Activated naive CD8-positive, alpha-beta T cell treated with anti-CD3 and anti-CD28 coated beads, Interleukin-2, amount 50 U/mL, for 24 hours (primary cell): ENCODE measurements at regions not wholly inside any gene's neighbourhood (a gene's known extent, or its start where the extent isn't known, plus 50 kb on each side); places are given as distances from the start of the nearest gene placed in this dataset.
"Not testable (repeated sequence)": the region's sequence is repeated elsewhere in the genome, so short reads cannot be mapped to it uniquely, and the experiment has no call there.

Source experiments
- ATAC-seq: fragments of 150-1000 bp; cut with Tn5 transposase; one replicate; pipeline ENCODE4 v1.10.0; 2021
- DNase-seq: peaks from one replicate; pipeline ENCODE4 v3.0.0; 2021
- H3K27ac Mint-ChIP-seq: one replicate; pipeline ENCODE4 v1.8.0; 2021; ENCODE audit warnings: mild to moderate bottlenecking, mixed read lengths
- H3K27me3 Mint-ChIP-seq: one replicate; pipeline ENCODE4 v1.8.0; 2021; ENCODE audit warnings: mixed read lengths
- H3K36me3 Mint-ChIP-seq: one replicate; pipeline ENCODE4 v1.8.0; 2021; ENCODE audit warnings: low read depth, mixed read lengths
- H3K4me1 Mint-ChIP-seq: one replicate; pipeline ENCODE4 v1.8.0; 2021; ENCODE audit warnings: mixed read lengths
- H3K4me3 Mint-ChIP-seq: one replicate; pipeline ENCODE4 v1.8.0; 2021; ENCODE audit warnings: mild to moderate bottlenecking, moderate library complexity, mixed read lengths
- H3K9me3 Mint-ChIP-seq: one replicate; pipeline ENCODE4 v1.8.0; 2021; ENCODE audit warnings: mixed read lengths

DNA sequence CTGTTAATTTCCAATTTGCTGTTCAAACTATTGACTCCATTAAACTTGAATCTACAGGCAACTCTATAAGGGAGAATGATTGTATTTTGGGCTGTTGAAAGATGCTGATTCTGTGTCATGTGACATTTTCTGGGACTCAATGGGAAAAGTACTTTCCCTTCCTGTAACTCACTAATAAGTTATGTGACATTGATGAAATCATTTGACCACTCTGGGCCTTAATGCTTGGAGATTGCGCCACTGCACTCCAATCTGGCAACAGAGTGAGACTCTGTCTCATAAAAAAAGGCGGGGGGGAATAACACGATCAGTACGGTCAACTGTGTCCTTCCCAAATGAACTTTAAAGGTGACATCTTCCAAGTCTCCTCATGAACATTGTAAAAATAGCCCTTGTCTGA, 215.2 kb upstream of the SGO1 start:
- ATAC-seq (no peak), DNase-seq (no peak)
- Mint-ChIP-seq H3K4me1 (no peaks in the 10 kb centered on the region), H3K27me3 (no peaks in the 10 kb centered on the region), H3K27ac (no peak overlapping the region), H3K4me3 (no peak overlapping the region), H3K36me3 (no peaks in the 10 kb centered on the region), H3K9me3 (no peaks in the 10 kb centered on the region)

DNA sequence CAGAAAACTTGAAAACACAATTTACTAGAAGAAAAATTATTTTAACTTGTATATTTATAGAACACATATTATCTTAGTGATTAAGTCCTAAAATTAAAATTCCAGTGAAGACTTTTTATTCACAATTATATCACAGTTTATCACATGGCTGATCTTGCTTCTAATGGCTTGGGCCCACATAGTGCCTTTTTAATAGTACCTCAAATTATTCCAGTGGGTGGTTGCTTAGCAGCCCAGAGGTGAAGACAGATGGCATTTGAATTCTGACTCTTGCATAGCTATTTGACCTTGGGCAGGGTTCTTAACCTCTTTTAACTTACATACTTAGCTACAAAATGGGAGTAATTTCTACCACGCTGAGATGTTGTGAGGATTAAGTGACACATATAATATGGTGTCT, 214.7 kb upstream of the SGO1 start:
- Mint-ChIP-seq H3K4me3 (no peak overlapping the region), H3K27me3 (no peaks in the 10 kb centered on the region), H3K4me1 (no peaks in the 10 kb centered on the region), H3K36me3 (no peaks in the 10 kb centered on the region), H3K27ac (no peak overlapping the region), H3K9me3 (no peaks in the 10 kb centered on the region)
- ATAC-seq (no peak), DNase-seq (no peak)

DNA sequence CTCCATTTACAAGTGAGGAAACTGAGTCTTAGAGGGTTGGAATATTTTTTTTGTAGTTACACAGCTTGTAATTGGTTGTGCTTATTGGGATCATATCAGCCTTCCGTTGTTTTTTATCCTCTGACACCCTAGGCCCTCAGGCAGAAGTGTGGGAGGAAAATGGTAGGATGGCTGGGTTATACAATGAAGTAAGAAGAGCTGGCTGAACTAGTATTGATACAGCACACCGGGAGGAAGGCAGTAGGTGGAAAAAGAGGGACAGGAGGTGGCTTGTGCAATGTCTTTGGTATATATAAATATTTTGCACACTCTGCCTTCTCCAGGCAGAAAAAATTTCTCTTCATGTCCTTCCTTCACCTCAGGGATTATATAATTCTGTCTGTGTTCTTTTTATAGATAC, 214.3 kb upstream of the SGO1 start:
- Mint-ChIP-seq H3K9me3 (no peaks in the 10 kb centered on the region), H3K4me3 (no peak overlapping the region), H3K27ac (no peak overlapping the region), H3K36me3 (no peaks in the 10 kb centered on the region), H3K27me3 (no peaks in the 10 kb centered on the region), H3K4me1 (no peaks in the 10 kb centered on the region)
- ATAC-seq (no peak), DNase-seq (no peak)

DNA sequence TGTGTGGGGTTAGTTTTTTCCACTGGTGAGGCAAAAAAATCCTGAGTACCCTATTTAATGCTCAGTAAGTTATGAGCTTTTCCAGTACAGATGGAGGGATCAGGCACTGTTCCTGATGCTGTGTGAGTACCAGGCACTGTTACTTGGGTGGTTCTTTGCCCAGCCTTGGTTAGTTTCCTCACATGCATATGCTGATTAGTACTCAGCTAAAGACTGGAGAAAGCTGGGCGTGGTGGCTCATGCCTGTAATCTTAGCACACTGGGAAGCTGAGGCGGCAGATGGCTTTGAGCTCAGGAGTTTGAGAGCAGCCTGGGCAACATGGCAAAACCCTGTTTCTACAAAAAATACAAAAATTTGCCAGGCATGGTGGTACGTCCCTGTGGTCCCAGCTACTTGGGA, 210.3 kb upstream of the SGO1 start:
- no peaks in the 10 kb centered on the region for H3K4me1 Mint-ChIP-seq
- ATAC-seq (no peak), DNase-seq (no peak)
- H3K27ac Mint-ChIP-seq, result no peak overlapping the region
- H3K9me3 Mint-ChIP-seq, result peaks cover 4% of the 10 kb centered on the region
- no peaks in the 10 kb centered on the region for H3K27me3 Mint-ChIP-seq
- H3K36me3 Mint-ChIP-seq, result no peaks in the 10 kb centered on the region
- H3K4me3 Mint-ChIP-seq, result no peak overlapping the region

DNA sequence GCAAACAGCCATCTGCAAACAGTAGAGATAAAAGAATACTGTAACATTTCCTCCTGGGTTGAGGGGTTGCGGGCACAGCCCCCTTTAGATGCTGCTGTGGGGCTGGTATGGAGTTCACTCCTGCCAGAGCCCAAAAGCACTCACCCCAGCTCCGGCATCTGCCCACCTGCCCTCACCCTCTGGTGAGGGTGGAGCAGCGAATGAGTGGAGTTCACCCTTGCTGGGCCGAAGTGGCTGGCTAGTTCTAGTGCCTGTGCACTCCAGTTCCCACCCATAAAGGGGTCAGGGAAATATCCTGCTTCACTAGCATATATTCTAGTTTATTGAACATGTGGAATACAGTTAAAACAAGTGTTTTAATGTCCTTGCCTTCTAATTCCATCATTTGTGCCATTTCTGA, 209.7 kb upstream of the SGO1 start:
- no peak for ATAC-seq
- peaks cover 4% of the 10 kb centered on the region for H3K9me3 Mint-ChIP-seq
- H3K4me1 Mint-ChIP-seq, result no peaks in the 10 kb centered on the region

DNA sequence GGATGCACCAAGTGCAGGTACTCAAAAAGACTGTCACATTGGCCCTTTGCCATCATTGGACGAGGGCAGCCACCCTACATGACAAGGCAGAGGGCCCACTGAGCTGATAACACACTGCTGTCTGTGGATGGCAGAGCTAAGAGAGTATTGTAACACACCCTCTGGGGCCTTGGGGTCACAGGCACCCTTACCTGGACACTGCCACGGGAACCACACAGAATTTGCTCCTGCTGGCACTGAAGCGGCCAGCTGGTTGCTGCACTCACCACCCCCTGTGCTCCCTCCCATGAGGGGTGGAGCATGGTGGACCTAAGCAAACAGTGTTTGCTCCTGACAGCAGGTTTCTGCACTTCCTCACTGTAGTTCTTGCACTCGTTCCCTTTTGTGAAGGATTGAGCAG, 208.2 kb upstream of the SGO1 start:
- no peak for ATAC-seq
- Mint-ChIP-seq H3K4me1 (no peaks in the 10 kb centered on the region), H3K36me3 (no peaks in the 10 kb centered on the region), H3K9me3 (peaks cover 4% of the 10 kb centered on the region), H3K27me3 (no peaks in the 10 kb centered on the region), H3K27ac (no peak overlapping the region), H3K4me3 (no peak overlapping the region)
- no peak for DNase-seq

More for the DNA sequence above, 209.7 kb upstream of the SGO1 start:
- Mint-ChIP-seq H3K36me3 (no peaks in the 10 kb centered on the region), H3K4me3 (no peak overlapping the region), H3K27me3 (no peaks in the 10 kb centered on the region), H3K27ac (no peak overlapping the region)
- DNase-seq, result no peak

DNA sequence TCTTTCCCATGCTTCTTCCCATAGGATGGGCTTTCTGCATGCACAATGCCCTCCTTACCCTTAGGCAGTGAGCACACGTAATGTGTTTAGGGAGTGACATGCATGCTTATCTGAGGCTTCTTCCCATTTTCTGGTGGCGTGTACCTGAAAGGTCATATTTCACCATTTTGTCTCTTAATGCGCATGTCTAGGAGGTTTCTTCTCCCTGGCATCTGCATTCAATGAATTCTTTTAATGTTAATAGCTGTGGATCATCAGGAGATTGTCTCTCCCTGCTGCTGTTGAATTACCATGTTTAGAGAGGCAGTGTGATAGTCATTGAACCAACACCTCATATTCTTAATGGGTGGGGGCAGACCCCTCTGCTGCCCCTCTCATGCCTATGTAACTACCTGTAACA, 205.6 kb upstream of the SGO1 start:
- Mint-ChIP-seq H3K9me3 (peaks cover 4% of the 10 kb centered on the region), H3K27ac (no peak overlapping the region), H3K4me1 (no peaks in the 10 kb centered on the region), H3K4me3 (no peak overlapping the region), H3K36me3 (no peaks in the 10 kb centered on the region), H3K27me3 (no peaks in the 10 kb centered on the region)
- DNase-seq, result no peak
- no peak for ATAC-seq

DNA sequence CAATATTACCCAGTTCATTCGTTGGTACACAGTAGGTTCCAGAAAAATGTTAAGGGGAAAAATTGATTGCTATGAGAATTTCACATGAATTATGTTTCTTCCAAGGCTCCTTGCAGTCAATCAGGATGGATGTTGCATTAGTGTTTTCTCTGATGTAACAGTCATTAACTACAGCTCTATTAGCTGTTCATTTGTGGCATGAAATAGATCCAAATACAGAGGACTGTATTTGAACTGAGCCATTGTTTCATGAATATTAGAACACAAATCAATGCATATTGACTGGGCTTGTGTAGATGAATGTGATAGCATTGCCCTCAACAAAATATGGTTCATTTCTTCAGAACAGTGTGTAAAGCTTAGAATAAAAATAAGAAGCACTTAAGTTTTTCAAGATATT, 203.0 kb upstream of the SGO1 start:
- no peak overlapping the region for H3K4me3 Mint-ChIP-seq
- H3K27me3 Mint-ChIP-seq, result no peaks in the 10 kb centered on the region
- H3K9me3 Mint-ChIP-seq, result peaks cover 4% of the 10 kb centered on the region
- DNase-seq (no peak), ATAC-seq (no peak)
- no peaks in the 10 kb centered on the region for H3K4me1 Mint-ChIP-seq
- no peaks in the 10 kb centered on the region for H3K36me3 Mint-ChIP-seq
- no peak overlapping the region for H3K27ac Mint-ChIP-seq

DNA sequence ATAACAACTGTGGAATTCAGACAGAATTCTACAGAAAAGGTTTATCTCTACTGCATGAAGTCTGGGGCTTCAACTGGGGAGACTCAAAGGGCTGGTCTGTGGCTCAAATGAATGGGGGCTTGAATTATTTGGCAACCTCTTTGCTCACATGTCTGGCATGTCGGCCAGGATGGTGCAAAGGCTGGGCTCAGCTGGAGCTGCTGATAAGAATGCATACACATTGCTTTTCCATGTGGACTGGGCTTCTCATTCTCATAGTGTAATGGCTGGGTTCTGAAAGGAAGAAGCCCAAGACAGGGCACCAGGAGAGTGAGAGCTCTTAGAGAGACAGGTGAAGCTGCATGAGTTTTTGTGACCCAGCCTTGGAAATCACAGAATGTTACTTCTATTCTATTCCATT, 194.3 kb upstream of the SGO1 start:
- Mint-ChIP-seq H3K9me3 (no peaks in the 10 kb centered on the region), H3K4me3 (no peak overlapping the region), H3K27ac (no peak overlapping the region), H3K4me1 (no peaks in the 10 kb centered on the region), H3K36me3 (no peaks in the 10 kb centered on the region), H3K27me3 (no peaks in the 10 kb centered on the region)
- ATAC-seq (no peak), DNase-seq (no peak)

DNA sequence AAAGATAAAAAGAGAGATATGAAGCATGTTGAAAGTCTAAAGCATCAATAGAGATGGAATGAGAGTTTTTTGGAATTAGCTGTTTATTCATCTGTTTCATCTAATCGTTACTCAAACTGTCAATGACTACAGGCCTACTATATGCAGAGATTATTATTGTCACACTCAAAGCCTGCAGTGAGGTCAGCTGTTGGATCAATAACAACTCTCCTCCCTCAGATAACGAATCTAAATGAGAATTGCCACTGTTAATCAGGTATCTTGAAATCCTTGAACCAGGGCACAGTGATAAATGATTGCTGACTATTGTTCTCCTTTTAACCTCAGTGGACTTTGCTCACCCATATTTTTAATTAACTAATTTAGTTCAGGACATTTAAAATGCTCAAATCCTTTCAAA, 192.3 kb upstream of the SGO1 start:
- DNase-seq, result no peak
- no peak for ATAC-seq
- no peak overlapping the region for H3K27ac Mint-ChIP-seq
- no peaks in the 10 kb centered on the region for H3K4me1 Mint-ChIP-seq
- no peaks in the 10 kb centered on the region for H3K27me3 Mint-ChIP-seq
- H3K9me3 Mint-ChIP-seq, result no peaks in the 10 kb centered on the region
- no peak overlapping the region for H3K4me3 Mint-ChIP-seq
- H3K36me3 Mint-ChIP-seq, result no peaks in the 10 kb centered on the region

DNA sequence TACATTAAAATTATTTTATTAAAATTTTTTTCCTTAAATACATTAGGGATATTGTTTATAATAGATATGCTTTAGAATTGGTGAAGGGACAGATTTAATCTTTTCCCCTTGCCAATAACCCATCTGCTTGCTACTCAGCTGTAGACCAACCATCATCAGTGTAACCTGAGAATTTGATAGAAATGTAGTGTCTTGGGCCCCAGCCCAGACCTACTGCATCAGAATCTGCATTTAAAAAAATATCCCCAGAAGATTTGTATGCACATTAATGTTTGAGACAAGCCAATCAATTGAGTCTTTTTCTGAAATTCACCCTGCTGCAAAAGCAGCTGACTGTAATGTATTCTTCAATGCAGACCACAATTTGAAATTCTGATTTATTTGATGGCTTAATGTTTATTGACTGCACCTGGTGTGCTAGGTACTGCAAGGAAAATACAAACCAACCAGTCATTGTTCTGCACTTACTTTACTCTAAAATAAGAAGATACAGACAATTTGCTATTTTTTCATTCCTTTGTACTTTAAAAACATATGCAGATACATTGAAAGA, 190.7 kb upstream of the SGO1 start:
- Mint-ChIP-seq H3K27me3 (no peaks in the 10 kb centered on the region), H3K36me3 (no peaks in the 10 kb centered on the region), H3K27ac (no peak overlapping the region), H3K9me3 (no peaks in the 10 kb centered on the region), H3K4me3 (no peak overlapping the region), H3K4me1 (no peaks in the 10 kb centered on the region)
- no peak for DNase-seq
- ATAC-seq, result no peak

DNA sequence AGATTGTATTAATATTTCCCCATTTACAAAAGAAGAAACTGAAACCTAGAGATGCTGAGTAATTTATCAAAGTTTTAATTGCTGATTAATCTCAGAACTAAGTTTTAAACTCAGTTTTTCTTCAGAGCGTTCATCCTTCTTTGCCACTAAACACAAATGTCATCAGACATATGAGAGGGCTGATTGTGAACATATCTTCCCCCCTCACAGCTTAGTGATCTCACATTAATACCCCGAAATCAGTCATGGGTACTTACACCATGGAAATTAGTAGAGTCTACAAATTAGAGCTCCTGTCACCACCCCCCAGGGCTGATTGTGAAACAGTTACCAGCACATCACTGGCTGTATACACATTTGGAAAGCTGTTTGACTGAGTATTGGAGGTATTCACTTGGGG, 189.3 kb upstream of the SGO1 start:
- Mint-ChIP-seq H3K27me3 (no peaks in the 10 kb centered on the region), H3K27ac (no peak overlapping the region), H3K36me3 (no peaks in the 10 kb centered on the region), H3K9me3 (no peaks in the 10 kb centered on the region), H3K4me1 (no peaks in the 10 kb centered on the region), H3K4me3 (no peak overlapping the region)
- DNase-seq (no peak), ATAC-seq (no peak)

DNA sequence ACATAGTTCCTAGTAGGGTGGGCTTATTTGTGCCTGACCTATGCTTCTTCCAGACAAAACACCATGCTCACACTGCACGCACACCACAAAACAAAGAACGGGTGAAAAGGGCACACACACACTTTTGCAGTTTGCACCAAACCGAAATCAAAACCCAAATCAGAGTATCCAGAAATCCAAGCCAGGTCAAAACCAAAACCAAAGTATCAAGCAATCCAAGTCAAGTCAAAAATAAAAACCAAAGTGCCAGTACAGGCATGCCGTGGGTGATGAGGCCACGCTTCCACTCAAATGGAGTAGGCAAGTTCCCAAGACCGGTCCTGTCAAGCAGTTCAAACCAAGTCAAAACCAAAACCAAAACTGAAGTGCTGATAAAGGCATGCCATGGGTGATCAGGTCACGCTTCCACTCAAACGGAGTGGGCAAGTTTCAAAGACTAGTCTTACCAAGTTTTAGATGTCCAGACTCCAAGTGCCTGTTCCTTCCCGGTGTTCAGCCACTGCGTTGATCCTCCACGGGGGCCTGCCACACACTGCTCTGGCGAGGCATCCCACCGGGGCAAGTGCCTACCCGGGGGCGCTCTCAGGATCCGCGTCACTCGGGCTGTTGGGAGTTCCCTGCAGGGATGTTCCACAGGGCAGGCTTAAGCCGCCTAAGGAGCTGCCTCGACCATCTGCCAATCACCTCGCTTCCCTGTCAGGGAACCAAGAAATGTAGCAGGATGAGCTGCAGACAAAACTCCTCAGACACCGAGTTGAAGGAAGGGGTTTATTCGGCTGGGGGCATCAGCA, 184.5 kb upstream of the SGO1 start:
- not testable (repeated sequence) for DNase-seq, H3K27ac Mint-ChIP-seq, ATAC-seq, H3K36me3 Mint-ChIP-seq, H3K4me1 Mint-ChIP-seq, H3K27me3 Mint-ChIP-seq, H3K4me3 Mint-ChIP-seq, H3K9me3 Mint-ChIP-seq

DNA sequence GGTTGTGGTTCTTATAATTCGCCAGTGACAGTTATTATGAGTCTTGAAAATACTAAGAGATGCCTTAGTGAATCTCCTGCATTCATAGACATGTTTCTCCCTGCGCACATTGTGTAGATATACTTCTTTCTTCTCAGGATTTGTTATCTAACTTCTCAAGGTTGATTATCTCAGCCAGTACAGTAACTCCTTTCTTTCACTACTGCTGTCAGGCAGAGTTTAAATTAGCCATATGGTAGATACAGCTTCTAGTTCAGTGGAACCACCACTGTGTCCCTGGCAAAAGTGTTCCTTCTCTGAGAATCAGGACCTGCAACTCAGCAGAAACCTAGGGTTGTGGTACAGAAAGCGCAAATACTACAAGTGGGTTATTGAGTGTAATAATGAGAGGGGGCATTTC, 175.0 kb upstream of the SGO1 start:
- Mint-ChIP-seq H3K4me3 (no peak overlapping the region), H3K27ac (no peak overlapping the region), H3K4me1 (no peaks in the 10 kb centered on the region), H3K36me3 (no peaks in the 10 kb centered on the region), H3K27me3 (no peaks in the 10 kb centered on the region), H3K9me3 (no peaks in the 10 kb centered on the region)
- DNase-seq (no peak), ATAC-seq (no peak)

DNA sequence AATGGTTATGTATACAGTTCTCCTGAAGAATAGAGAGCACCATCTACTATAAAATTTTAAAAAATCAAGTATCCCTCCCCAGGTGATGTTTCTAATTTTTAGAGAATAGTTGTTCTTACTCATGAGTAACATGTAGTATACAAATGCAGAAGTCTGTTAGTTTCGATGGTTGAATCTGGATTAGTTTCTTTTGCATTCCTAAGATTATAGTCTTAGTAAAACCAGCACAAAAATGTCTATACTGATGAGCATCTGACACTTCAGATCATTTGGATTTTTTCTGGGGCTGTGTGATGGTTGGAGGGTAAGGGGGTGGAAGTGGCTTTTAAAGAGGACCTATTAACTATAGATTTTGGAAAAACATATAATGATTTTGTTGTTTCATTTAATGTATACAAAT, 167.3 kb upstream of the SGO1 start:
- no peak overlapping the region for H3K4me3 Mint-ChIP-seq
- H3K27ac Mint-ChIP-seq, result no peak overlapping the region
- ATAC-seq (no peak), DNase-seq (no peak)
- H3K36me3 Mint-ChIP-seq, result no peaks in the 10 kb centered on the region
- no peaks in the 10 kb centered on the region for H3K4me1 Mint-ChIP-seq
- no peaks in the 10 kb centered on the region for H3K9me3 Mint-ChIP-seq
- H3K27me3 Mint-ChIP-seq, result no peaks in the 10 kb centered on the region
